OCI-LY7 (cell line): ENCODE measurements at regions not wholly inside any gene's neighbourhood (a gene's known extent, or its start where the extent isn't known, plus 50 kb on each side); places are given as distances from the start of the nearest gene placed in this dataset.

Source experiments
- BruUV-seq: library from RNA; stranded (reverse); fragments of 400-500 nt; replicated peaks from 2 replicates; lab custom pipeline; 2021; lab: Mats Ljungman, UMichigan
- CTCF ChIA-PET: fragments of 300-600 bp; sonication (Branson Sonifier 250); formaldehyde crosslinking; loops from one replicate; lab custom pipeline; 2022; ENCODE audit warnings: antibody characterized with exemption; ENCODE audit not compliant: unreplicated experiment; lab: Charles Lee
- POLR2A ChIA-PET: fragments of 300-600 bp; sonication (Branson Sonifier 250); formaldehyde crosslinking; loops from one replicate; lab custom pipeline; 2022; ENCODE audit warnings: antibody characterized with exemption; lab: Charles Lee
- DNase-seq: peaks from one replicate; pipeline ENCODE4 v3.0.0-alpha.2; 2015; ENCODE audit warnings: low spot score
- H2AFZ ChIP-seq: fragments of 200-600 bp; sonication (generic), shearing (Covaris generic); 2 replicates; pipeline ENCODE4 v1.6.1; 2014; ENCODE audit warnings: mild to moderate bottlenecking, antibody characterized with exemption, low read length, moderate library complexity
- H3K27ac ChIP-seq: fragments of 200-600 bp; sonication (generic); 2 replicates; pipeline ENCODE4 v1.5.1; 2014; ENCODE audit warnings: mixed run types, low read depth, mild to moderate bottlenecking, moderate library complexity, low read length, inconsistent platforms; ENCODE audit not compliant: poor library complexity, severe bottlenecking
- H3K36me3 ChIP-seq: fragments of 200-600 bp; sonication (generic); 2 replicates; pipeline ENCODE4 v1.6.1; 2014; ENCODE audit warnings: mild to moderate bottlenecking, antibody characterized with exemption, low read length, moderate library complexity, mixed read lengths; ENCODE audit not compliant: insufficient read depth
- H3K4me1 ChIP-seq: fragments of 200-600 bp; sonication (generic); 2 replicates; pipeline ENCODE4 v1.5.1; 2014; ENCODE audit warnings: mild to moderate bottlenecking, low read length; ENCODE audit not compliant: insufficient read depth, poor library complexity, severe bottlenecking
- H3K4me2 ChIP-seq: fragments of 200-600 bp; sonication (generic); 2 replicates; pipeline ENCODE4 v1.6.1; 2014; ENCODE audit warnings: mild to moderate bottlenecking, low read length
- H3K4me3 ChIP-seq: fragments of 200-600 bp; sonication (generic); 2 replicates; pipeline ENCODE4 v1.5.1; 2014; ENCODE audit warnings: mild to moderate bottlenecking, low read depth, low read length; ENCODE audit not compliant: poor library complexity, severe bottlenecking
- H3K79me2 ChIP-seq: fragments of 200-600 bp; sonication (generic); 2 replicates; pipeline ENCODE4 v1.6.1; 2016; ENCODE audit warnings: low read depth, mild to moderate bottlenecking, low read length, moderate library complexity, mixed read lengths; ENCODE audit not compliant: insufficient read depth
- H3K9me2 ChIP-seq: fragments of 200-600 bp; sonication (generic); 2 replicates; pipeline ENCODE4 v1.6.1; 2016; ENCODE audit warnings: mild to moderate bottlenecking, low read length, mixed read lengths; ENCODE audit not compliant: insufficient read depth
- H3K9me3 ChIP-seq: fragments of 200-600 bp; sonication (generic); 2 replicates; pipeline ENCODE4 v1.6.1; 2014; ENCODE audit warnings: mild to moderate bottlenecking, mixed run types, low read length, mixed read lengths
- H4K20me1 ChIP-seq: fragments of 200-600 bp; sonication (generic); 2 replicates; pipeline ENCODE4 v1.6.1; 2014; ENCODE audit warnings: mild to moderate bottlenecking, antibody characterized with exemption, low read length, moderate library complexity, mixed read lengths; ENCODE audit not compliant: insufficient read depth
- EZH2phosphoT487 ChIP-seq: fragments of 200-600 bp; sonication (generic); IDR thresholded peaks from 2 replicates; pipeline ENCODE4 v1.6.1; 2018; ENCODE audit warnings: low read depth, borderline replicate concordance, mild to moderate bottlenecking, mixed run types, antibody characterized with exemption, low read length, moderate library complexity, mixed read lengths
- intact Hi-C: fragments of 100-400 bp; cut with micrococcal nuclease; formaldehyde crosslinking; loops from one replicate; pipeline ENCODE4 v1.10.0; 2022; ENCODE audit not compliant: unreplicated experiment
- TF ChIP-seq, protein P1 (sequence below): fragments of 200-600 bp; sonication (generic); conservative IDR thresholded peaks from 2 replicates; pipeline ENCODE4 v1.5.1; 2014; ENCODE audit warnings: mild to moderate bottlenecking, antibody characterized with exemption, low read length, moderate library complexity, mixed read lengths

DNA sequence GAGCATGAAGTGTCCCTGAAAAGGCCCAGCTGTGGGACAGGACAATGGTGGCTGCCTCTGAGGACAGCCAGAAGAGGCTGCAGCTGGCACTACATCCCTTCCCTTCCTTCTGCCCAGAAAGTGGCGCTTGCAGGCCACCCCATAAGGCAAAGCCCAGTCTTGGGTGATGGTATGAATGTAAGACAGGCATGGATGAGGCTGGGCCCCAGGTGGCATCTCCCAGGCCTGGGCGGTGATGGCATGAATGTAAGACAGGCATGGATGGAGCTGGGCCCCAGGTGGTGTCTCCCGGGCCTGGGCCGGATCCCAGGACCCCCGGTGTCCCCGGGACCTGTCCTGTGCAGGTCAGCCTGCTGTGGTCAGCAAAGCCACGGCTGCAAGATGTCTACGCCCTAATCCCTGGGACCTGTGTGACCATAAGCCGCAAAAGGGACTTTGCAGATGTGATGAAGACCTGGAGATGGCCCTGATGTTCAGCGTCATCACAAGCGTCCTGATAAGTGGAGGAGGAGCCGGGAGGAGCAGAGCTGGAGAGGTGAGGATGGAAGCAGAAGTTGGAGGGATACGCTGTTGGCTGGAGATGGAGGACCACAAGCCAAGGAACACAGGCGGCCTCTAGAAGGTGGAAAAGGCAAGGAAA is 181.1 kb downstream of the CTTN start:
- H3K4me1 ChIP-seq, result no peaks in the 10 kb centered on the region
- no TSS peak for BruUV-seq
- H3K36me3 ChIP-seq, result no peaks in the 10 kb centered on the region
- no peaks in the 10 kb centered on the region for H4K20me1 ChIP-seq
- H3K4me2 ChIP-seq, result no peak overlapping the region
- H2AFZ ChIP-seq, result no peak overlapping the region
- H3K9me2 ChIP-seq, result no peaks in the 10 kb centered on the region
- no peak for DNase-seq
- no peak overlapping the region for H3K4me3 ChIP-seq
- CTCF ChIA-PET, result no interaction called here
- no peak for TF ChIP-seq EZH2phosphoT487
- TF ChIP-seq, protein P1, sequence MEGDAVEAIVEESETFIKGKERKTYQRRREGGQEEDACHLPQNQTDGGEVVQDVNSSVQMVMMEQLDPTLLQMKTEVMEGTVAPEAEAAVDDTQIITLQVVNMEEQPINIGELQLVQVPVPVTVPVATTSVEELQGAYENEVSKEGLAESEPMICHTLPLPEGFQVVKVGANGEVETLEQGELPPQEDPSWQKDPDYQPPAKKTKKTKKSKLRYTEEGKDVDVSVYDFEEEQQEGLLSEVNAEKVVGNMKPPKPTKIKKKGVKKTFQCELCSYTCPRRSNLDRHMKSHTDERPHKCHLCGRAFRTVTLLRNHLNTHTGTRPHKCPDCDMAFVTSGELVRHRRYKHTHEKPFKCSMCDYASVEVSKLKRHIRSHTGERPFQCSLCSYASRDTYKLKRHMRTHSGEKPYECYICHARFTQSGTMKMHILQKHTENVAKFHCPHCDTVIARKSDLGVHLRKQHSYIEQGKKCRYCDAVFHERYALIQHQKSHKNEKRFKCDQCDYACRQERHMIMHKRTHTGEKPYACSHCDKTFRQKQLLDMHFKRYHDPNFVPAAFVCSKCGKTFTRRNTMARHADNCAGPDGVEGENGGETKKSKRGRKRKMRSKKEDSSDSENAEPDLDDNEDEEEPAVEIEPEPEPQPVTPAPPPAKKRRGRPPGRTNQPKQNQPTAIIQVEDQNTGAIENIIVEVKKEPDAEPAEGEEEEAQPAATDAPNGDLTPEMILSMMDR, result no peak
- no peaks in the 10 kb centered on the region for H3K79me2 ChIP-seq
- H3K27ac ChIP-seq, result no peak overlapping the region
- H3K9me3 ChIP-seq, result no peaks in the 10 kb centered on the region
- intact Hi-C loops, result no loop called here
- POLR2A ChIA-PET, result interaction anchor here (0.6 kb wide), 1 partner anchor 972 kb away, joined by 4 read pairs; no protein-coding TSS in a partner anchor

- BruUV-seq, result no TSS peak
- Histone ChIP-seq H3K4me3 (no peak overlapping the region), H3K4me1 (no peaks in the 10 kb centered on the region), H3K9me2 (no peaks in the 10 kb centered on the region), H4K20me1 (no peaks in the 10 kb centered on the region), H3K79me2 (no peaks in the 10 kb centered on the region), H3K27ac (no peak overlapping the region), H3K9me3 (no peaks in the 10 kb centered on the region), H2AFZ (no peak overlapping the region), H3K4me2 (no peak overlapping the region), H3K36me3 (no peaks in the 10 kb centered on the region)
- POLR2A ChIA-PET, result interaction anchor here (0.6 kb wide), 1 partner anchor 972 kb away, joined by 4 read pairs; no protein-coding TSS in a partner anchor
- CTCF ChIA-PET, result no interaction called here
- no peak for TF ChIP-seq EZH2phosphoT487
- TF ChIP-seq, protein P1, result no peak
- intact Hi-C loops, result no loop called here
- DNase-seq, result no peak
Measured at GRCh38 chr11:70580036-70580805, 181.9 kb downstream of the CTTN start.
